ENCODE measurements at regions not wholly inside any gene's neighbourhood (a gene's known extent, or its start where the extent isn't known, plus 50 kb on each side); places are given as distances from the start of the nearest gene placed in this dataset.

DNA sequence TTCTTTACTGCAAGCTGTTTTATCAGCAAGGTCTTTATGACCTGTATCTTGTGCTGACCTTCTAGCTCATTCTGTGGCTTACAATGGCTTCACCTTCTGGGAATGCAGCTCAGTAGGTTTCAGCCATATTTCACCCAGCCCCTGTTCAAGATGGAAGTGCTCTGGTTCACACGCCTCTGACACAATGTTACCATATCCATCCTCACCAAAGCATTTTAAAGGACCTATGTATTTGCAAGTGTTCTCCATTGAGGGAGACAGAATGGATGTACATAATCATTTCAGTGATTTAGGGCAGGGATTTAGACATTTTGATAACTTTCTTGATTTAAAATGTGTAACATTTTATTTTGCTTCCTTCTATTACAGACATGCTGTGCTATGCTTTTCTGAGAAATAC is 182.3 kb upstream of the FN1 start:
- TF ChIP-seq, protein P1, sequence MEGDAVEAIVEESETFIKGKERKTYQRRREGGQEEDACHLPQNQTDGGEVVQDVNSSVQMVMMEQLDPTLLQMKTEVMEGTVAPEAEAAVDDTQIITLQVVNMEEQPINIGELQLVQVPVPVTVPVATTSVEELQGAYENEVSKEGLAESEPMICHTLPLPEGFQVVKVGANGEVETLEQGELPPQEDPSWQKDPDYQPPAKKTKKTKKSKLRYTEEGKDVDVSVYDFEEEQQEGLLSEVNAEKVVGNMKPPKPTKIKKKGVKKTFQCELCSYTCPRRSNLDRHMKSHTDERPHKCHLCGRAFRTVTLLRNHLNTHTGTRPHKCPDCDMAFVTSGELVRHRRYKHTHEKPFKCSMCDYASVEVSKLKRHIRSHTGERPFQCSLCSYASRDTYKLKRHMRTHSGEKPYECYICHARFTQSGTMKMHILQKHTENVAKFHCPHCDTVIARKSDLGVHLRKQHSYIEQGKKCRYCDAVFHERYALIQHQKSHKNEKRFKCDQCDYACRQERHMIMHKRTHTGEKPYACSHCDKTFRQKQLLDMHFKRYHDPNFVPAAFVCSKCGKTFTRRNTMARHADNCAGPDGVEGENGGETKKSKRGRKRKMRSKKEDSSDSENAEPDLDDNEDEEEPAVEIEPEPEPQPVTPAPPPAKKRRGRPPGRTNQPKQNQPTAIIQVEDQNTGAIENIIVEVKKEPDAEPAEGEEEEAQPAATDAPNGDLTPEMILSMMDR (IDR thresholded peaks at IDR 0.05): no peak
- no peak for TF ChIP-seq POLR2A (IDR thresholded peaks at IDR 0.05)

Measured in body of pancreas (tissue), 4 donors.